GM19372 (cell line): ENCODE measurements at regions not wholly inside any gene's neighbourhood (a gene's known extent, or its start where the extent isn't known, plus 50 kb on each side); places are given as distances from the start of the nearest gene placed in this dataset.

Experiments used
- ATAC-seq: cut with Tn5 transposase; IDR thresholded peaks from one replicate; pipeline ENCODE4 v1.9.1; 2021; ENCODE audit warnings: mild to moderate bottlenecking, low read depth, moderate library complexity; ENCODE audit not compliant: unreplicated experiment

DNA sequence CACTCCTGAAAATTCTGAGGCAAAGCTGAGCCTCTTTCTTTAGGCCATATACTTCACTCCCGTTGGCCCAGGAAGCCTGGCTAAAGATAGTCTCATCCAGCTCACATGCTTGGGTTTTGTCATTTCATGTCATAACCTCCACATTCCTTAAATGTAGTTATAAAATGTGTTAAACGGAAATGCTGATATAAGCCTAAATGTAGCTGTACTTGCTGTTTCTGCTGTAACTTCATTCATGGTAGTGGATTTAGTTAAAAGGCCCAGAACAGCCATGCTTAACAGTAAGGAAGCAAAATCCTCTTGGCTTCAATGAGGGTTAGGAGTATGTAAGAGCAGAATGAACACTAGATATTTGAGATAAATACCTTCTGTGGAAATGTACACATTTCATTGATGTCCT lies 135.8 kb upstream of the TMEM161B start:
- ATAC-seq: no peak

DNA sequence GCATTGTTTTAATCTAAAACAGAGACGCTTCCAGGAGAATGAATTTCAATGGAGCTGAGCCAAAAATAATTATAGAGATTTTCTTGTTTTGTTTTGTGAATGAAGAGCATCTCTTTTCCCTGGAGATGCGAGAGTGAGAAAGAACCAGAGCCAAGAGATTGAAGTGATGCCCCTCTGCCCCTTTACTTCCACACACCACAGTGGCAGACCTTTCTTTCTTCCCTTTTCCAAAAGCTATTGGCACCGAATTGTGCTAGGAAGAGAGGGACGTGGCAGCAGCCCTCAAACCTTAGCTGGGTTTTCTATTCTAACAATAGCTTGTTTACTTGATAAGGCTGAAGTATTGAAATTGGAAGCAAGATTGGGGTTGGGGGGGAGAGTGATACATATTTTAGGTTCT lies 133.0 kb upstream of the TMEM161B start:
- no peak for ATAC-seq

DNA sequence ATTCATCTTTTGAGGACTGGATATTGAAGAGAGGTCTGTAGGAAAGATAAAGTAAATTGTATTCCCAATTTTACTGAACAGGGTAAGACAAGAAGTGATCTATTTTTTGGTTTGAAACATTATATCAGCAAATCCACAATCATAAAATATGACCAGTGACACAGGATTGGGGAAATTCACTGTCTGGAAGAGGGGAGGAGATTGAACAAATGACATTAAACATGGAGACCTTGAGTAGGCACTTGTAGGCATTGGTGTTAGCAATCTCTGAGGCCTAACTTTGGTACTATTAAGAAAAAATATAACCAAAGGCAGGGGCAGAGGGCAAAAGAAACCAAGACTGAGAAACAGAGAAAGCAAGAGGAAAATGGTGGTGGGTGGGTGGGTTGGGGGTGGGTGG lies 132.6 kb upstream of the TMEM161B start:
- ATAC-seq: no peak

DNA sequence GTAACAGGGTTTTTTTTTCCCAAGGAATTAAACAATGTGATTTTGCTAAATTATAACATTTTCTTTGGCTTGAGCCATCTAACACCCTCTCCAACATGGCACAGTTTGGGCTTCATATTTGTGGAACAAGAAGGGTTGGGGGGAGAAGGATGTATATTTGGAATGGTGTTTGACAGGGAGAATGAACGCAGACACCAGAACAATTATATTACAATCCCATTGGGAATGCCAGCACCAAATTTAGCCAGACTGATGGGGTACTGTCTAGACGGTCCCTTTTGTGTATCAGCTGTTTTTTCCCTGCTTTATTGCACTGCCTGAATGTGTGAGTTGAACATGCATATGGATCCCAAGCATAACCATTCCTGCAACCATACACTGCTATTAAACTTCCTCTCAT lies 130.9 kb upstream of the TMEM161B start:
- no peak for ATAC-seq

DNA sequence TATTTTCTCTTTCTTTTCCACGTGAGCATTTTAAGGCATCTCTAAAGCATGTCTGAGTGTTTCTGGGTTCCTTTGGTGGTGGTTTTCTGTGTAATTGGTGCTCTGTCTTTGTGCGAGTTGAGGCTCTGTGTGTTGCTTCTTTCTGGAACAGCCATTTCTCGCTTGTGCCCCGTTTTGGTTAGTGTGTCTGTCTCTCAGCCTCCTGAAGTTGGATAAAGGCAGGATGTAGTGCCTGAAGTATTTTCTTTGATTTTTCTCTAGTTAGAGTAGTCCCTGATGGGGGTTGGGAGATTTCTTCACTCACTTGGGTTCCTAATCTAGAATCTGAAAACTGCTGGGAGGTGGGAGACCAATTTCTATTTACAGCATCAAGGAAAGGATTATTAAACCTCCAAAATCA lies 129.7 kb upstream of the TMEM161B start:
- ATAC-seq: no peak

DNA sequence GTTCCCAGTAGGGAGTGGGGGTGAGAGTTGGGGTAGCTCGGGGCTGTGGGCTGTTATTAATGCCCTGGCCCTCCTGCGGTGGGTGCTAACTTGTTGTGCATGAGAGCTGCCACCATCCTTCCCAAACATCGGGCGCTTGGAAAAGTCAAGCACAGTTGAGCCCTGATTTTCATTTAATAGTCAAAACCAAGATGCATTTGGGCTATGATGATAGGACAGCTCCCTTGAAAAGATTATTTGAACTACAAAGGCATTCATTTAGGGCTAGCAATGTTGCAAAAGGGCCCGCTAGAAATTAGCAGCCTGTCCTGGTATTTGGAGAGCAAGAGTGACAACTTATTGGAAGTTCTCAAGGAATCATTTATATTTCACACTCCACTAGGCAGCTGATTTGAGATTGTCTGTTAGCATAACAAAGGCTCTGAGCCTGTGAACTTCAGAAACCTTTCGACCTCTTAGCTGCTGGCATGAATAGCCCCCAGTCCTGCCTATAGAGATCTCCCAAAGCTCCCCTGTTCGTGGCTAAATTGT lies 128.2 kb upstream of the TMEM161B start:
- ATAC-seq: no peak

DNA sequence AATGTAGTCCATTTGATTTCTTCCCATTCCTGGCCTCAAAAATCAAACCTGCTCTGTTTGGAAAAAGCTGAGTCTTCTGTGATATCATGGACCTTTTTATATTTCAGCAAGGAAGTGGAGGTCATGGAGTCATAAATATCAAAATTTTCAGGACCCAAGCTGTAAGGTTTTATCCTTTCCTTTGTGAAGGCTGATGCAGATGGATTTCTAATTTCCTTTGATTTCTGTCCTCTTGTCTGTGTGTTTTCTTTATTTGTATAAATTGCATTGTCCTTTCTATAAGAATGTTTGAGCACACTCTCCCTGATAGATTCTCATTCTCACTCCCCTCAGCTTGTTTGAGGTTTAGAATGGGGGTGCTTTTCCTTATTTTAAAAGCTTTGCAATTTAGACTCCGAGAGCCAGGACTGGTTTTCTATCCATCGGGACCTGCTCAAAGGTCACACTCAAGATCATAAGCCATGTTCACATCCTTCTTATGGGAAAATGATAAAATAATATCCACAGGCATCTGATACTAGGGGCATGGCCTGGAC lies 127.4 kb upstream of the TMEM161B start:
- no peak for ATAC-seq

DNA sequence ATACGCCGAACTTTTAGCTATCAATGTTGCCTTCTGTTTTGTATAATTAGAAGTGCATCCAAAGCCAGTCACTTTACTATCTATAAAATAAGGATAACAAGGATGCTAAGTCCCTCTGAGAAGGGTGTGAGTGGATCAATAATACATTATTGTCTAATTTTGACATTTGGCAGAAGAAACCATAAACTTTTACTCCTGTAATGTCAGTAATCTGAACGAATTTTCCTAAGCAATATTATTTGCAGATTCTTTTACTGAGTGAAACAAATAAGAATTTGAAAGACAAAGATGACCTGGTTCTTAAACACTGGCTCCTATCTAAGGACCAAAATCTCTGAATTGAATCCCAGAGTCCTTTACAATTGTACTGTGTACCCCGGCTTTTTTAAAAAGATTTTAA lies 126.6 kb upstream of the TMEM161B start:
- no peak for ATAC-seq

DNA sequence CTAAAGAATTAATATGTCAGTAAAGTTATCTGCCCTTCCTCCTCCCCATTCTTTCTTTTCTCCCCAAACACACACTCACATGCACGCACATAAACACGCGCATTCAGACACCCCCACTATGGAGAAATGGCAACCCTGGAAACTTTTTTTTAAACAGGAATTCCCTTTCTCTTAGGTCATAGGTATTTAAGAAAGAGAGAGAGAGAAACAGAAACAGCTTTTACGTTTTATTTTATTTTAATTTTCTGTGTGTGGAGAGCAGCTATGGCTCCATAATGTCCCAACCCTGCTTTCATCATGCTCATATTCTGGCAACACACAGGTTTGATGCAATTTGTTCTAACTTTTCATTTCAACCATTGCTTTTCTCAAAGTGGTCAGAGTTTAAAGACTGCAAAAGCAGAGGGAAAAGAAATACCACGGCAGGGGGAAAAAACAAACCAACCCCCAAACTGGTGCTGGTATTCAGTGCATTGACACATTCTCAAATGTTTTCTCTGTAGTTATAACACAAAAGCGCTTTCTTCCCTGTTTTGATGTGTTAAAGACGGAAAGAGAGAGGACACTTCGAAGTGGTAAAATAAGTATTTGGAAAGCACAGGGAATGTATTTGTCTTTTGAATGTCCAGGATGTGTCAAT lies 126.0 kb upstream of the TMEM161B start:
- no peak for ATAC-seq

DNA sequence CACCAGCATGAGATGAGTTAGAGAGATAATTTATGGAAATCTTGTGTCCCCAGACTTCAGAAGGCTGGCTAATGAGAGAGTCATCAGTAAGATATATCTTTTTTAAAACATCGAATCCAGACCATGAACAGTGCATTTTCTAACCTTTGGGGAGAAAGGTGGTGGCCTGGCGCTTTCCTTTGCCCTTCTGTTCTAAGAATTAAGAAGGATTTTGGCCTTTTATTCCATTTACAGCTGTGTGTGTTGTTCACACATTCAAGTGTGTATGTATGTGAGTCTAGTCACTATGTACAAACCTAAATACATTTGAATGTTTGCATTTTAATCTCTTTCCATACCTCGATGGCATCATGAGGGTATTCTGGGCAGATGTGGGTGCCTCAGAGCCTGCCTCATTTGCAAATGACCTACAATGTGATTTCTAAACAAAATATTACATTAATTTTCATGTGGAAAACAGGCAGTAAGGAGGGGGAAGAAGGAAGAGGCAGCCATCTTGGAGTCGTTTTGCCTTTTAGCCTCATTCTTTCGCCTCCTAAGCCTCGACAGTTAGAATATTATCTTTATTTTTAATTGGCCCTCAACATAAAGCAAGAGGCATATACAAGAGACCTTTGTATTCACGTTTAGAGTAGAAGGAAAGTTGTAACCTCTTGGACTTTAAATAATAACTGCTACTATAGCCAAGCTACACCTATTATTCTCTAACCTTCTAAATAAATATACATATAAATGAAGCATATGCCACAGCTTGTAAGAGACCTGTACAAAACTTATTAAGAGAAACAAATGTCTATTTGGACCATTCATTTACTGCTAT lies 125.3 kb upstream of the TMEM161B start:
- no peak for ATAC-seq

DNA sequence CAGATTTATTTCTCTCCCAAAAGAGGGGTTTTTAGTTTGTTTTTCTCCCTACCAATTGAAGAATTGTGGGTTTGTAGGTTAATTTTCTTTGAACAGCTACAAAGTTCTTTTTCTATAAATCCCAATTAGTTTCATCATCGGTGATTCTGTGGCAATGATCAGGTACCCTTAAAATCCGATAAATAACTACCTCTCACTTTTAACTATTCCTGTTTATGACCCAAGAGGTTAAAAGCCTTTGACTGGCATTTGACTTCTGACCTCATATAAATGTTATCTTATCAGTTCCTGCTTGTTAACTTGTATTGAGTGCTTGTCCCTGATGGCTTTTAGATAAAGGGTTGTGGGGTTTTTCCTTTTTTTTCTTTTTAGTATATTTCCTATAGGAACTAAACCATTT lies 124.4 kb upstream of the TMEM161B start:
- no peak for ATAC-seq

DNA sequence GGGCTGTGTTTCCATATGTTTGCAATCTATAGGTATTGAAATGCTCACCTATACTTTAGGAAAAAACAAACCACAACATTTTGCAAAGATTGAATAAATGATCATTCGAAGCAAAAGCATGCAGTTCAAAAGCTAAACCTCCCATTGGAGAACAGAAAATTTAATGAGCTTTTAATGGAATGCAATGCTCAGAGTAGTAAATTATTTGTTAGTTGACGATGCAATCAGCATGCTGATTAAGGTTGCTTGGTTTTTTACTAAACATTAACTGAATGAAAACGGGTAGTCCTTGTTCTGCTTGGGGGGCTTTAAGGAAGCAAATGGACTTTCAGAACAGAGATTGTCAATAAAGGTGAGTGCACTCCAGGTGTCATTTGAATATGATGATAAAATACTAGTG lies 123.3 kb upstream of the TMEM161B start:
- ATAC-seq: no peak

DNA sequence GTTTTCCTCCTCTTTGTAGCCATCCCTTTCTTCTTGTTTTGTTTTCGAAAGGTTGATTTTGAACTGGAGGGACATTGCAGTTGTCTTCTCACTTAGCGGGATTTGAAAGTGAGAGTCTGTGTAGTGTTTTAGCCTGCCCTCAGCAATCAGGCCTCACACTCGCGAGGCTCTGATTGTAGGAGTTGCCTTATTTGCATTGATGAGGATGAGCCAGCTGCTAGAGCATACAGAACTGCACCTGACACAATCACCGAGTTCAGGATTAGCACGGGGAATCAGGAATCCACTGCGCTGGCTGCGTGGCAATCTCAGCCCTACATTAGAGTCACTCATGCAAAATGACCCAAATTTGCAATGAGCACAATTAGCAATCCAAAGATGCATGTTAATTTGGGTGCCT lies 122.5 kb upstream of the TMEM161B start:
- no peak for ATAC-seq

DNA sequence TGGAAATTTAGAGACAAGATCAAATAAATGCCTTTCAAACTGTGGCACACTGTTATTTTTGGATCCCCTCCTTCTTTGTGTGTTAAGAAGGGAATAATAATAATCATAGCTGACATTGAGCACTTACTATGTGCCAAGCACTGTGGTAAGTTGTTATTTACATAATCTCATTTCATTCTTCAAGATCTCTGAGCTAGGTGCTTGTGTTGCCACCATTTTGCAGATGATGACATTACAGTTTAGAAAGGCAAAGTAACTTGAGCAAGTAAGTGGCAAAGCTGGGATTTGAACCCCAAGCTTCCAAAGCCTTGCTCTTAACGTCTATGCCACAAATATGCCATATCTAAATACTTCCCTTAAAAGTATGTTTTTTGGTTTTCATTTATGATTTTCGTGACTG lies 121.8 kb upstream of the TMEM161B start:
- no peak for ATAC-seq

DNA sequence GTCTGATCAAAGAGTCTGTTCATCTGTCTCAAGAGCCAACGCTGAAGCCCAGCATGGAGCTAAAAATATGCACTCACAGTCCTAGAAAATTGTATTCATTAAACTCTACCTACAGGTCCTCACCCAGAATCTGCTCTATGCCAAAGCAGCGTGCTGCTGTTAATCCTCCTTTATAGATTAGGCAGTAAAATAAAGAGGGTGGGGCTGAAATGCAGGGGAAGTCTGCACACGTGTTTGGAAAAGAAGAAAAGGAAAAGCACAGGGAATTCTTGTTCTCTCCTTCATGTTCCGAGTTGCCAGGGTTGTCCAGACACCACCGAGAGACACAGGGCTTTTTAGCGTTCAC lies 121.4 kb upstream of the TMEM161B start:
- ATAC-seq: no peak

DNA sequence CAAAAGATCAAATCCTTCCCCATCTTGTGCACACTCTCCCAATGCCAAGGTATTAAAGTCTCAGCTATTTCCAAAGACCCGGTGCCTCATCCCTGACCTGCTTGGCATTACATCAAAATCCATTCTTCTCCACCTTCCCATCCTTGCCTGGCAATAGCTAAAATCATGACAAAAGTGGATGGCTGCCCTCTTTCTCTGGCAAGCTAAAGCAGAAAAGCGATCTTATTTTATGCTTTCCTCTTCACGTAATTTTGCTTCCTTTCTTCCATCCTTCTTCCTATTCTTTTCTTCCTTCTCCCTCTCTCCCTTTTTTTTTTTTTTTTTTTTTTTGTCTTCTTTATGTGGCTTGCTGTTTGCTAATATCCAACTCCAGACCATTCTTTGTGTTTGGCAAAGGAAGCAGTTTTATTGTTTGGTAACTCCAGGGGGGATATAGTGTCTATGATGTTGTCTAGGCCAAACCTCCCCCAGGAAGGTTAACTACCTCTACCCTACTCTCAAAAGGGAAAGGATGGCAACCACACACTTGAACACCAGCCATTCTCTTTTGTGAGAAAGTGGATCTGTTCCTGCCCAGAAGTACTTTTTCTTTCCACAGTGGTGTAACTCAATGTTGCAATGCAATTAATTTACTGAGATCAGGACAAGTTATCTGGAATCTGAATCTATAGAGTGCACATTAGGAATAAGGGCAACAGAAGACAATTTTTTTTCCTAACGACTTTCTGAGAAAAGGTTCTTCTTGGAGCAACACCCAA lies 120.9 kb upstream of the TMEM161B start:
- ATAC-seq: no peak

DNA sequence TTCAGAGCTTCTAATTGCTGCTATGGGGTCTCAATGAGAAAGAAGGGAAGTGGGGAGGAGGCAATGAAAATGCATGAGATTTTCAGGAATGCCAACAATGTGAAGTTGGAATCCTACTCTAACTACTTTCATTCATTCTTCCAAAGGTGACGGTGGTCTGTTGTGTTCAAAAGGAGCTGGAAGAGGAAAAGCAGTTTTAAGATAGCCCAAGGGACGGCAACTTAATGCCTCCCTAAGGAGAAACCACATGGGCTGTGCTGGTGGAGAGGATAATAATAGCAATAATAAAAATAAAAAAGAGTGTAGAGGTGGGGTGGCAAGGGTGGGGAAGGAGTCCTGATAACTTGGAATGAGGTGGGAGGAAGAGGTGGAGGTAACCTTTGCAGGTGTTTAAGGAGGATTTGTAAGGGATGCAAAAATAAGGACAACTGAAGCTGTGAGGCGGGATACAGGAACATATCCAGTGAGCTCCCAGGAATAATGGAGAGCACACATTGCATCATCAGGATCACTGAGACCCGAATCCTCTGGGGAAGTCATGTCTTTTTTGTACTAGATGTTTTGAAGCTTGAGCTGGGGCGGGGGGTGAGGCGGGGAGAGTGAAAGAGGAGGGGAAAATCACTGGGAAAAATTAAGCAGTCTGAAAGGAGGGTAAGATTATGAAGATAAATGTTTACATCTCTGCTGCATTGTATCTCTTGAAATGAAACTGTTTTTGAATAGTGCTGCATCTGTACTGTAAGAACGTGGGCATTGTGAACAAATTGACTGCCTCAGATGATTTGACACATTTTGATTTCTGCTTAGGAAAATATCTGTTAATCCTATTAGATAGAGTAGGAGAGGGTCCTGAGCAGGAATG lies 120.1 kb upstream of the TMEM161B start:
- ATAC-seq: no peak

DNA sequence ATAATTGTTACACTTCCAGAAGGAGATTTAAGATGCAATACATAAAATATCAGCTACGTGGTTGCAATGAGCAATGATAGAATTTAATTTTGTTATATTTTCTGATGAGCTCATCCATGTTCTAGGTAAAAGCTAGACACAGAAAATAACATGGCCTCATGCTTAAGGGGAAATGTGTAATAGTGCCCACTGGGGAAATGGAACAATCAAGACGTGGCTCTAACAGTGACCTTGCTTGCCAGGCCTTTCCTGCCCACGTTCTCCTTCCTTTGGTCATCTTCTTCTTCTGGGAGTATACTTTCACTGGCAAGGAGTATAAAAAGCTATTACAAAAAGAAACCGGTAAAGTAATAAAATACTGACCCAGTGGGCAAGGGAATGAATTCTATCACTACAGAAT lies 116.2 kb upstream of the TMEM161B start:
- no peak for ATAC-seq

DNA sequence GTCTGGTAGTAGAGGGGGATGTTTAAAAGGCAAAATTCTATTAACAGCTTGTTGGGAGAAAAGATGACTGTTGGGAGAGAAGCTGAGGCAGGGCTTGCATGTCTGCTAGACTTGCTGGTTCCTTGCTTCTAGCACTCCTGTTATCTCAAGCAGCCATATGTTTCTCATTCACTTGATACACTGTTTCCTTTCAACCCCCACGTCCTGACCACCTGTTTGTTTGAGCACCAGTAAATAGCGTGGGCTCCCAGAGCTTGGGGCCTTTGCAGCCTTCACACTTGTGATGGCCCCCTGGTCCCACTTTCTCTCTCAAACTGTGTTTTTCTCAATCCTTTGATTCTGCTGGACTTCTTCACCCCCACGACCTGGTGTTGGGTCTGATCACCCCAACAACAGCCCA lies 111.7 kb upstream of the TMEM161B start:
- no peak for ATAC-seq
